ENCODE measurements at regions not wholly inside any gene's neighbourhood (a gene's known extent, or its start where the extent isn't known, plus 50 kb on each side); places are given as distances from the start of the nearest gene placed in this dataset.

DNA sequence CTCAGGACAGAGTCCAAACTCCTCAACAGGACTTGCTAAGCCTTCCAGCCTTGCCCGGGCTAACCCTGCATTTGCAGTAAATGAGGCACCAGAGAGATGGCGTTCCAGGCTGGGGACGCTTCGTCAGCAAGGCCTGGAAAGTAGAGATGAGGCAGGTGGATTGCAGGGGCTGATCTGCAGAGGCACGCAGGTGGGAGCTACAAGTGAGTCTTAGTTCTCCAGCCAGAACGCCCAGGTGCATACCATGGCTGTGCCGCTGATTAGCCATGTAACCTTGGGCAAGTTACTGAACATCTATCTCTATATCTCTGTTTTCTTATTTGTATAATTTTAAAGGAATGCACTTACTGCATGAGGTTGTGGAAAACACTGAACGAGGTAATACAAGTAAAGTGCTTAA, 52.7 kb upstream of the BARX2 start:
- 89% methylated on average over 8 of the region's 8 CpGs for WGBS (ENCODE audit: missing lambda C conversion rate)
- peak overlapping the region in 1 of 2 experiments; percentile 35; a peak in 1 of 6 replicates for H3K27ac ChIP-seq
- TF ChIP-seq SMC3 (IDR thresholded peaks at IDR 0.05) (no peak), RFX5 (IDR thresholded peaks at IDR 0.05) (no peak), HMGXB4 (CRISPR knock-in tag; IDR thresholded peaks at IDR 0.05; ENCODE audit: borderline replicate concordance) (no peak), CEBPB (IDR thresholded peaks at IDR 0.05) (no peak), NPAS2 (CRISPR knock-in tag; IDR thresholded peaks at IDR 0.05; ENCODE audit: borderline replicate concordance) (no peak), RARB (CRISPR knock-in tag; IDR thresholded peaks at IDR 0.05) (no peak), TFCP2L1 (CRISPR knock-in tag; IDR thresholded peaks at IDR 0.05) (no peak), FOSB (CRISPR knock-in tag; IDR thresholded peaks at IDR 0.05) (no peak), EHMT2 (IDR thresholded peaks at IDR 0.05; ENCODE audit: low read depth) (no peak), CBX8 (IDR thresholded peaks at IDR 0.05) (no peak), MYC (IDR thresholded peaks at IDR 0.05; ENCODE audit: borderline replicate concordance, low read length) (no peak), HOXA7 (CRISPR knock-in tag; IDR thresholded peaks at IDR 0.05) (no peak), PHF8 (IDR thresholded peaks at IDR 0.05; ENCODE audit: borderline replicate concordance, low read depth) (no peak), FOSL2 (IDR thresholded peaks at IDR 0.05) (no peak), FOSL2 (CRISPR knock-in tag; IDR thresholded peaks at IDR 0.05) (no peak)
- no peak for ATAC-seq
- H3K9me3 ChIP-seq: no peaks in the 10 kb centered on the region
- no peak for DNase-seq (ENCODE audit: low read depth in 1 of 2, low spot score in 1 of 2)
- ChIA-PET CTCF (no interaction called here), POLR2A (no interaction called here)
- peaks cover 25% of the 10 kb centered on the region for H3K4me1 ChIP-seq
- H3K4me2 ChIP-seq: no peak overlapping the region
- no peak overlapping the region for H3K4me3 ChIP-seq
- FAIRE-seq: no peak

DNA sequence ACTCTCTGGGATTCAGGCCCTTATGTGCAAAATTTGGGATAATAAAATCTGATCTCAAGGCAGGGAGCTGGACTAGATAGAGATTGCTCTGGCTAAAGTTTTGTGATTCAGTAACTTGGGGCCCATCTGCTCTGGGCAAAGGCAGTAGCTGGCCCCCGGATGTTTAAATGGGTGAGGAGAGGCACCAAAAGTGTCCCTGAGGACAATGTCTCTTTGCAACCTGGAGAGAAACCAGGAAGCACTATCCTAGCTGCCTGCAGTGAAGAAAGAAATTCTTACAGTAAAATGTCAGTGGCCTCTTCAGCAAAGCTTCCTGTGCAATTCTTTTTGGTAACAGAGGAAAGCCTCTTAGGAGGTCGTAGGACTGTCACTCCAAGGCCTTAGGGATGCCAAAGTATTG, 54.6 kb upstream of the BARX2 start:
- no peak overlapping the region for H3K4me3 ChIP-seq

More for the DNA sequence above, 54.6 kb upstream of the BARX2 start:
- no peak for TF ChIP-seq ESRRA (IDR thresholded peaks at IDR 0.05; ENCODE audit: borderline replicate concordance, low read length)
- TF ChIP-seq BHLHE40 (IDR thresholded peaks at IDR 0.05; ENCODE audit: low read depth, low read length): no peak
- TF ChIP-seq E2F6 (IDR thresholded peaks at IDR 0.05; ENCODE audit: borderline replicate concordance, low read depth): no peak
- no peak for TF ChIP-seq EP300 (IDR thresholded peaks at IDR 0.05)
- TF ChIP-seq TP53 (CRISPR knock-in tag; IDR thresholded peaks at IDR 0.05): no peak
- no peak for TF ChIP-seq POLR2A (IDR thresholded peaks at IDR 0.05; ENCODE audit: low read length)
- TF ChIP-seq PHF8 (IDR thresholded peaks at IDR 0.05; ENCODE audit: borderline replicate concordance, low read depth): no peak
- no peak for TF ChIP-seq NPAS2 (CRISPR knock-in tag; IDR thresholded peaks at IDR 0.05; ENCODE audit: borderline replicate concordance)
- TF ChIP-seq PBX3 (IDR thresholded peaks at IDR 0.05): no peak
- TF ChIP-seq HMGXB4 (CRISPR knock-in tag; IDR thresholded peaks at IDR 0.05; ENCODE audit: borderline replicate concordance): no peak
- POLR2A ChIA-PET: no interaction called here
- 88% methylated on average over 2 of the region's 2 CpGs for WGBS (ENCODE audit: missing lambda C conversion rate)
- H3K9me3 ChIP-seq: no peaks in the 10 kb centered on the region
- no peak for FAIRE-seq
- CTCF ChIA-PET: interaction anchor here (1.7 kb wide), 1 partner anchor 16 kb away, joined by 5 read pairs; no protein-coding TSS in a partner anchor
- H3K4me1 ChIP-seq: peaks cover 25% of the 10 kb centered on the region
- DNase-seq (ENCODE audit: low read depth in 1 of 2, low spot score in 1 of 2): no peak
- no peak overlapping the region for H3K27ac ChIP-seq
- ATAC-seq: no peak
- no peak overlapping the region for H3K4me2 ChIP-seq
